Tibial nerve (tissue), 4 donors: ENCODE measurements at regions not wholly inside any gene's neighbourhood (a gene's known extent, or its start where the extent isn't known, plus 50 kb on each side); places are given as distances from the start of the nearest gene placed in this dataset.

Experiments
- EP300 ChIP-seq, 2 donors: sonication (generic); formaldehyde crosslinking; IDR thresholded peaks; one replicate each; pipeline ENCODE4 v1.6.1; 2017; ENCODE audit warnings: antibody characterized with exemption in 2 of 2, mild to moderate bottlenecking in 1 of 2
- POLR2A ChIP-seq, 2 donors: fragments of 450-650 bp; IDR thresholded peaks; one replicate each; pipeline ENCODE4 v1.6.1; 2017; ENCODE audit warnings: antibody characterized with exemption in 2 of 2, mild to moderate bottlenecking in 2 of 2, moderate library complexity in 2 of 2
- TF ChIP-seq, protein P1 (sequence below), 5 experiments: fragments of 200-600 bp in 3 of 5; fragments of 450-650 bp in 2 of 5; sonication (generic) in 3 of 5; IDR thresholded peaks; one replicate each; pipeline ENCODE4 v1.5.1; 2016 to 2019; ENCODE audit warnings: antibody characterized with exemption in 5 of 5, mild to moderate bottlenecking in 3 of 5, moderate library complexity in 2 of 5

DNA sequence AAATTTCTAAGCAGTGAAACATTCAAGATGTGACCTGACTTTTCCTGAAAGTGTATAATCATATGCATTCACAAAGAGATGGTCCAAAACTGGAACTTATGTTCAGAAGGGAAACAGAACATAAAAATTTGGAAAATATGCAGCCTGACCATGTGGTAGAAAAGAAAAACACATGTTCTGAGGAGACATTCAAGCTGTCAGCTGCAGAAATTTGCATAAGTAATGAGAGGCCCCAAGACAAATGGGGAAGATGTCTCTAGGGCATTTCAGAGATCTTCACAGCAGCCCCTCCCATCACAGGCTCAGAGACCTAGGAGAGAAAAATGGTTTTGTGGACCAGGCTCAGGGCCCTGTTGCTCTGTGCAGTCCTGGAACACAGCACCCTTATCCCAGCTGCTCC lies 123.8 kb downstream of the RPIA start:
- TF ChIP-seq, protein P1, sequence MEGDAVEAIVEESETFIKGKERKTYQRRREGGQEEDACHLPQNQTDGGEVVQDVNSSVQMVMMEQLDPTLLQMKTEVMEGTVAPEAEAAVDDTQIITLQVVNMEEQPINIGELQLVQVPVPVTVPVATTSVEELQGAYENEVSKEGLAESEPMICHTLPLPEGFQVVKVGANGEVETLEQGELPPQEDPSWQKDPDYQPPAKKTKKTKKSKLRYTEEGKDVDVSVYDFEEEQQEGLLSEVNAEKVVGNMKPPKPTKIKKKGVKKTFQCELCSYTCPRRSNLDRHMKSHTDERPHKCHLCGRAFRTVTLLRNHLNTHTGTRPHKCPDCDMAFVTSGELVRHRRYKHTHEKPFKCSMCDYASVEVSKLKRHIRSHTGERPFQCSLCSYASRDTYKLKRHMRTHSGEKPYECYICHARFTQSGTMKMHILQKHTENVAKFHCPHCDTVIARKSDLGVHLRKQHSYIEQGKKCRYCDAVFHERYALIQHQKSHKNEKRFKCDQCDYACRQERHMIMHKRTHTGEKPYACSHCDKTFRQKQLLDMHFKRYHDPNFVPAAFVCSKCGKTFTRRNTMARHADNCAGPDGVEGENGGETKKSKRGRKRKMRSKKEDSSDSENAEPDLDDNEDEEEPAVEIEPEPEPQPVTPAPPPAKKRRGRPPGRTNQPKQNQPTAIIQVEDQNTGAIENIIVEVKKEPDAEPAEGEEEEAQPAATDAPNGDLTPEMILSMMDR (IDR thresholded peaks at IDR 0.05): no peak
- TF ChIP-seq POLR2A (IDR thresholded peaks at IDR 0.05): no peak
- no peak for TF ChIP-seq EP300 (IDR thresholded peaks at IDR 0.05)
